Stimulated activated CD8-positive, alpha-beta memory T cell treated with anti-CD3 and anti-CD28 coated beads, Interleukin-4, amount 100 ng/mL, for 48 hours (primary cell): ENCODE measurements at regions not wholly inside any gene's neighbourhood (a gene's known extent, or its start where the extent isn't known, plus 50 kb on each side); places are given as distances from the start of the nearest gene placed in this dataset.
"Not testable (repeated sequence)": the region's sequence is repeated elsewhere in the genome, so short reads cannot be mapped to it uniquely, and the experiment has no call there.

ENCODE experiments used
- DNase-seq: peaks from one replicate; pipeline ENCODE4 v3.0.0-alpha.2; 2020

DNA sequence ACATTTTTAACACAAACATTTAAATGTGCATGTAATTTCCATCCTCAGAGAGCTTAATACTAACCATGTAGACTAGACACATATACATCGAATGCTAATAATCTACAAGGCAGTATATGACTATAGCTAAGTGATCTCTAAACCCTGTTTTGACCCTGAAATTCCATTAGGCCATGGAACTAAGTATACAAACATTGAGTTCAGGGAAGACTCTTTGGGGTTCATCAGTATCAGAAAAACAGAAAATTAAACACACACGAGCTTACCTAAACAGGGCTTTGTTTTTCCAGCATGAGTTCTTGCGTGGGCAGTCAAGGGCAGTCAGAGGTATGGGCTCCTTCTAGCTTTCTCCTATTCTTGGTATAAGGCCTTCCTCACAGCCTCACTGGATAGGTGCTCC lies 106.0 kb upstream of the COPS8 start:
- no peak for DNase-seq

DNA sequence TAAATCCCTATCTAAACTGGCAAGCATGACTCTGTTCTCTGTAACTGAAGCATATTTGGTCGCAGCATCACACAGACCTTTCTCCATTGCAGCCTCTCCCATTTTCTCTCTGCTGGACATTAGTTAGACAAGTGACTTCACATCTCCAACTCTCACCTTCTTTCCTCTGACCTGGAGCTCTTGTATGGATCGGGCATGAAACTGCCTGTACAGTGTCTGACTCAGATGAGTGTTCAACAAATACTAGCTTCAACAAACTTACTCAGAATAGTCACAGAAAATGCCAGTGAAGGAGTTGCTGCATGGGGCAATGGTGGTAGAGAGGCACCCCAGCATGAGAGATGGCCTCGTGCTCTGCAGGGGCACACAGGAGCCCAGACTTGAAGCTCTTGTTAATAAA lies 104.7 kb upstream of the COPS8 start:
- DNase-seq, result no peak

DNA sequence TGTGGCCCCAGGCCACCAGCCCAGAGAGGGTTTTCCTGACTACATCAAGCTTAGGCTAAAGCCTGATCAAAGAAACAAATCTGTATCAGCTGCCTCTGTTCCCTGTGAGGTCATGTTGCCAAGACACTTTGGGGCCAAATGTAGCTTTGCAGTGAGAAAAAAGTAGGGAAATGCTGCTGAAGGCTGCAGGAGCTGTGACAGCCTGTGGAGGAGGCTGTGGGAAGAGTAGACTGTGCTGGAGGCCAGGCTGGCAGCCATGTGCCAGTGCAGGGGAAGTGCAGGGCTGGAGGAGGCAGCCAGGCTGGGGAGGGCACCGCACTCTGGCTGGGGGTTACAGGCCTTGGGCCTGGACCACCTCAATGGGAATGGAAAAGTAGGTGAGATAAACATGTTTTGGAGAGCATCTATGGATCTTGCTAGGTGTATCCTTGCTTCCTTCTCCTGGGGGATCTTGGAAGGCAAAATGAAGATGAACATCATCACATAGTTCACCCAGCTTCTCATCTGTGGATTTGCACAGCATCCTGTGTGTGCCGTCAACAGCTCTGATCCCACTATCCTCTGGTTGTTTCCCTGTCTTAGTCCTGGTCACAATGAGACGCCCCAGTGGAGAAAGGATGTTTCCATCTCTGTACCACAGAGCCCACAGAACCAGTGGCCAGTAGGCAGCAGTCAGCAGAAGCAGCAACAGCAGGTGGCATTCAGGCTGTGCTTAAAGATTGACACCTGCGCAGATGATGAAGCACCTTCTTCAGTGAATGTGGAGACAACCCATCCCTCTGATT lies 103.8 kb upstream of the COPS8 start:
- DNase-seq, result no peak

DNA sequence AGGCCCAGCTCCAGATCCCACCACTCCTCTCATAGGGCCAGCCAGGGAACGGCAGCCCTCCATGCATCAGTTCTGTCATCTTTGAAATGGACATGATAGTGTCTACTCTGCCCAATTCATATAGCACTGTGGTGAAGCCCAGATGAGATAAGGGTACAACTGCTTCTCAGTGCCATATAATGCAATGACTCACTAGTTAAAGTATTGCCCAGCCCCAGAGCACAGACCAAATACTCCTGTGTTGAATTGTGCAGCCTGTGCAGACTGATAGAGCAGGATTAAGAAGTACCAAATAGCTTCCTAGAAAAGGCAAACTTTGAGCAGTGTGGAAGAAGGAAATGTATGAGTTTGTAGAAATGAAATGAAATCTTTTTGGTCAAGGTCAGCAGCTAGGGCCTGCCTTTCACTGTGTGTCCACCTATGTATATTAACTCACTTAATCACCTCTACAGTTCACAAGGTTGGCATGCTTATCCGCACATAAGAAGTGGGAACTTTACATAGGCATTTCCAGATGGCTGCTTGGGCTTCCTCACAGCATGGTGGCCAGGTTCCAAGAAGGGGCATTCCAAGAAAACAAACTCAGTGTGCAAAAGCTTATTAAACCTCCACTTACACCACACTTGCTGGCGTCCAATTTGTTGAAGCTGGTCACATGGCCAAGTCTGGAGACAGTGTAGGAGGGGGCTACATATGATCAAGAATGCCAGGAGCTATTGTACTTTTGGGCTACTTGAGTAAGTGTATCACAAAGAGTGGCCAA lies 102.8 kb upstream of the COPS8 start:
- no peak for DNase-seq

DNA sequence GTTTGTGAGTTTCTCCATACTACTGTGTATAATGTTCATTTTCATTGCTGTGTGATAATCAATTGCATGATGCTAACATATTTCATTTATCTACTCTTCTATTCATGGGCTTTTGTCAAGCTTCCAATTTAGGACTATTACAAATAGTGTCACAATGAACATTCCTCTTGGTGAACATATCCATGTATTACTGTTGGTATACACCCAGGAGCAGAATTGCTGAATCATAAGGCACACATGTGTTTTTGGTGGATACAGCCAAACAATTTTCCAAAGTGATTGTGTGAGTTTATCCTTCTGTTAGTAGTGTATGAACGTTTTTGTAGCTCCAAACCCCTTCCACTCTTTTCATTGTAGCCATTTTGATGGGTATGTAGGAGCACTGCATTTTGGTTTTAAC lies 101.6 kb upstream of the COPS8 start:
- no peak for DNase-seq

DNA sequence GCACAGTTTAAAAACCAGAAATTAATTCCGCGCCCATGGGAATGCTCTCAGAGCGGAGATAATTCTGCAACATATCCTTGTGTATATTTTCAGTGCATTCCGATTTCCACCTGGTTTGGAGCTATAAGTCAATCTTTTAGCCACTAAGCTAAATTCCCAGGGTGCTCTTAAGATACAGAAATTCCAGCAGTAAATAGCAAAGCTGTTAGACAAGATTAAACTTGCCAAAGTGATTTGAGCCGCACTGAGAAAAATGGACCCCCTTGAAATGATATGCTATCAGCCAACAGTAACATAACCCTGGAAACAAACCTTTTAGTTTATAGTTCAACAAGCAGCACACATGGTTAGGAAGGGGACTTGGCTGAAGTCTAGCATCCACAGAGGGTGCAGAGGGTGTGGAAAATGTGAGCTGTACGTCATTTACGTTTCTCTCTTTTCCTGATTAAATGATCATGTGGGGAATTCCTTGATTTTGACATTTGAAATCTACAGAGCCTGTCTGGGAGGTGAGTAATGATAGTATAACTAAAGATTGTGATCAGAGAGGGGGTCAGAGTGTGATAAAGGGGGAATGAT lies 99.8 kb upstream of the COPS8 start:
- no peak for DNase-seq

DNA sequence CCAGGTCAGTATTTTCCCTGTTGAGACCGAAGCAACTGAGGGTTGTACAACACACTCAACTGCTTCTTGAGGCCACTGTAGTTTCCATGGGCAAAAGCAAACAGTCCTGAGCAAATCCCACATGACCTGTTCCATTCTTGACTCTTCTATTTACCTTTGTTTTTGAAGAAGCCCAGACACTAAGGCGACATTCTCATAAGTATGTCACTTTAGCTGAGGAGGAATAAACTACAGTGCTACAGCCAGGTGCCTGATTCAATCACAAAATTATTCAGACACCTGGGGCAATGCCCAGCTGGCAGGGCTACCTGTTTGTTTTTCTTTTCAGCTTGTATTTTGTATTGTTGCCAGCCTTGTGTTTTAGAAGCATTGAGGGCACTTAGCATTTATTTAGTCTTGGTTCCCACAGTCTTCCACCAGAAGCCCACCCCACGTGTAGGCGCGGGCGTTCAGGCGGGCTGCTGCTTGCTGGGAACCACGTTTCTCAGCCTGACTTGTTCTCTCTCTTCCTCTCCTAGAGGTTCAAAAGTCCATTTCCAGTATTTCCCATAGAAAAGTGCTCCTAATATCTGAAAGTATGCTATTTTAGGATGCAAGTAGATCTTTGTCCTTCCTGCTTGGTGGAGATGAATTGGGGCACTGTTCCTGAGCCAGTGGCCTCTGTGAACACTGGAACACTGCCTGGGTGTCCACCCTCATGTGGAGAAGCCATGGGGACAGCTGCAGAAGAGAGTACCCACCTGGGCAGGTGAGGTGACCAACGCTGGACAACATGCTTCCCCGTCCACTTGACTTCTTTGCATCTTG lies 99.0 kb upstream of the COPS8 start:
- DNase-seq, result no peak

DNA sequence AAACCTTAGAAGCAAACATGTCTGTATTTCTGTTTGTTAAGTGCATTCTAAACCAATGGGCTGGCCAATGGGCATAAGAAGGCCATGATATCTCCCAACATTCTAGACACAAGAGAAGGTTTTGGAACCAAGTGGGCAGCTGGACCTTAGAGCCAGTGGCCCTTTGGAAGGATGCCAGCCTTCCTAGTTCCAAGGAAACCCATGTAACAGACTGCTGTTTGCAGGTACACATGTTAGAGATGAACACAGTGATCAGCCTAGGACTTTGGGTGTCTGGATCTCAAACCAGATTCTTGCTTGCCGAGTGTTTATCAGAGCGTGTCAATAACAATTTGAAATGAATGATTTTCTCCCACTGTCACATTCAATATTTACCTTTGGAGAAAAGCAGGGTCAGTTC lies 97.5 kb upstream of the COPS8 start:
- no peak for DNase-seq

DNA sequence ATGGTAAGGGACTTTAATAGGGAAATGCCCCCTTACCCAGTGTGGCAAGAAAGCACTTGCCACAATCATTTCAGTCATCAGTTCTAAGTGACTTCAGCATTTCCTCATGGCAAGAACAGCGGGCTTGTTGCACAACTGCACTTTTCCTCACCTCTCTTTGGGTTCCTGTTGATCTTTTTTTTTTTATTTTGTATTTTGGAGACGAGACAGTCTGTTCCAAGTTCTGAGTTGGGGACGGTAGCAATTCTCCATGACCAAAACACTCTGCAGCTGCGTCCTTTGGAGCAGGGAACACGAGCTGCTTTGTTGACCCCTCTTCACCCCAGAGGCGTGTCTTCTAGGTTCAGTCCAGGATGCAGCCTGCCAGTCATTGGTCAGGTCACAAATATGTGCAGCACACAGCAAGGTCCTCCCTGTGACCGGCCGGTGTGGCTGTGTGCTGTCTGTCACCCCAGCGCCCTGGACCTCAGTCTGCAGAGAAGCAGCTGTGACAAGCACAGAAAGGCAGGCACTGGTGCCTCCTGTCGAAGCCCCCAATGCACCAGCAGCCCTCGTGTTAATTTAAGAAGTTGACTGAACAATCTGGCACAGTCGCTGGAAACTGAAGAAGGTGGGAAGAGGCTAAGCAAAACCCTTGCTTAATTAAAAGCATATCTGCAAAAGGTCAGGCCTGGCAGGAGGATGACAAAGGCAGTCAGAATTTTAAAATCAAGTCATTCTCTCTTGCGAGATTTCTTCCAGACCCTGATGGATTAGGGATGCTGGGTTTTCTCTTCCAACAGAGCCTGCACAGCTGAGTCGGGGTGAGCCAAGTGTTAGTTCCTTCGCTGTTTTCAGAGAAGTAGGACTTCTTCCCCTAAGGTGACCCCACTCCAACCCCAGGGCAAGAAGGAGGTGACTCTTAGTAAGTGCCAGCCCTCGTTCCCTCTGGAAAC lies 96.7 kb upstream of the COPS8 start:
- no peak for DNase-seq

DNA sequence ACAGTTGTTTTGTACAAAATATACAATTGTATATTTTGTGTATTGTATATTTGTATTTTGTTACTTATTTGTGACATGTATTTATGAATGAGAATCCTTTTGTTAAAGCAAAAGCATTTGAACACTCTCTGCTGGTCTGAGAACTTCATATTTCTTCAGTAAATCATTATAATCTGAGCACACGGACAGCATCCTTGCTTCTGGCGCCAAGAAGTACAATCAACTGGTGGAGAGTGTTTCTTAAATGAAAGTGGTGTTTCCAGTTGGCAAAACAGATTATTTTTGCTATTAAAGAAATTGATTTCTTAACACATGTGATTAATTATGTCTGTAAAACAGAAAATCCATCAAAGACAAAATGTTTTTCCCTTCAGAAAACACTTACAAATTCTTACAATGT lies 95.1 kb upstream of the COPS8 start:
- DNase-seq, result no peak

DNA sequence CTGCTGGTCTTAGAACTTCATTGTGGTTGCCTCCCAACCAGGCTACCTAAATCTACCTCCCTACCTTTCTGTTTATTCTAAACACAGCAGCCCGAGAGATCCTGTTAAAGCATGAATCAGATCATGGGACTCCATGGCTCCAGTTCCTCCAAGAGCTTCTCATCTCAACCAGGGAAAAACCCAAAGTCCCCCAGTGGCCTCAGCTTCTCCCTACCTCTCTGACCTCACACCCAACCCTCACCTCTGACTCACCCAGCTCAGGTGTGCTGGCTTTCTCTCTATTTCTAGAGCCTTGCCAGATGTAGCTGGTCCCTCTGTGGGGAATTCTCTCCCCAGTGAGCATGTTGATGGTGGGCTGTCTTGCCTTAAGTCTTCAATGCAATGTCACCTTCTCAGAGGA lies 93.8 kb upstream of the COPS8 start:
- no peak for DNase-seq

DNA sequence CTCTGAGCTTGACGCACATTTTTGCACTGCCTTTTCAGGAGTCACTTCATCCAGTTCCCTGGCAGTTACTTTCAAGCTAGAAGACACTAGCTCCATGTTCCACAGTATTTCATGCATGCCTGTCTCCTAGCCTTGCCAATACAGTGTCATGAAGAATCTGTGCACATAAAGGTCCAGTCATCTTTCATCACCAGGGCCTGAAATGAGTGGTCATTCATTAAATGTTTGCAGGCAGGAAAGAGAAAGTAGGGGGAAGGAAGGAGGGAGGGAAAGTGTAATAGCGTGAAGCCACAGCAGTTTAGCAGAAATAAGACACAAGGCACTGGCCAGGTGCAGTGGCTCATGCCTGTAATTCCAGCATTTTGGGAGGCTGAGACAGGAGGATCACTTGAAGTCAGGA lies 92.4 kb upstream of the COPS8 start:
- DNase-seq, result no peak

DNA sequence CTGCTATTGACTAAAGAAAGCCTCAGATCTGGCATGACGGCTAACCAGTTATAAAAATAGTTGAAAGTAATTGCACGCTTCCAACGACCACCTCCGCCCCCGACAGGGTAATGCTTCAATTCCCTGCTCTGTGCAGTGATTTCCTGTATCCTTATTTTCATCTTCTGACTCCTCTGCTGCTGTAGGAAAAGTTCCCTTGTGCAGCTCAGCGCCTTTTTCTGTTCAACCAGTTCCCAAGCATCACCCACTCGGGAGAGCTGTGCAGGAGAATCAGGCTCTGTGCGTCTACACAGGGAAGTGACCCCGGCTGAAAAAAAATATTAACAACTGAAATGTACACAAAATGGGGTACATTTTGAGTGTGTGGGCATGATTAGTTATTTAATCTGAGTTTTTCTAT lies 91.3 kb upstream of the COPS8 start:
- no peak for DNase-seq

DNA sequence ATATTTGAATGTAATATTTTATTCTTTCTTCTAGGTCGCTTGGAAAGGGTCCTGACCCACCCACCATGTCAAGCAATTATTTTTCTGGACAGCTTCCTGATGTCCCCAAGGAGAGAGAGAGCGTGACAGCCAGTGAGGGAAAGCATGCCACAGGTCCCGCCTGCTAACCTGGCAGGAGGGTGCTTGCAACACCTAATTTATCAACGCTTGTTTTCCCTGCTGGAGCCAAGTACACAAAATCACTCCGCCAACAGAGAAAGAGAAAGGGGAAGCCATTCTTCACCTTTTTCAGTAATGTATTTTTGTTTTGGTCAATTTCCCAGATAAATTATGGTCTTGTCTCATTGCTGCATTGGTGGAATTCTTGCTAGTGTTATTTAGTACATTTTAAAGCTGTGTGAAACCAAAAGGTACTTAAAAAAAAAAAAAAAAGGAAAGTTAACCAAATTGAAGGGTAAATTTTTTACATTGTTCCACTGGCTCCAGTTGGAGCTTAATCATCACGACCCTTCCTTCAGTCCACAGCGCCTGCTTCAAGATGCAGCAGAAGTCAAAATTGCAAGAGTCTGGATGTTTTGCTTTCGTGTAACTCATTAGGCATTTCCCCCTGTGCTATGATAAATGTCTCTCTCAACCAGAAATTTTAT lies 88.5 kb upstream of the COPS8 start:
- DNase-seq, result no peak

DNA sequence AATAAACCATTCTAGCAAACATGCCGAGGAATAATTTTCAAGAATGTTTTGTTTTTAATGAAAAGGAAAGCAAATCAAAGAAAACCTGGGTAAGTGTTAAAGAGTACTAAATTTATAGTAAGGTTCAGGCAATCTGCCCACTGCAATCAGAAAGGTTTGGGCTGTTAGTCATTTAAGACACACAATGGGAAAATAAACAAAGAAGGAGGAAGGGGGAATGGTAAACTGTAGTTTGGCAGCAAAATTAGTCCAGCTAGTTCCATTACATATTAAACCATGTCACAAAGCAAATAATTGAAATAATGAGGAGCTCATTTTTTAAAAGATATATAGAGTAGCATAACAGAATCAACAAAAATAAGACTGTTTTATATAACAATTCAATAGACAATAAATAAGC lies 87.5 kb upstream of the COPS8 start:
- DNase-seq, result no peak

DNA sequence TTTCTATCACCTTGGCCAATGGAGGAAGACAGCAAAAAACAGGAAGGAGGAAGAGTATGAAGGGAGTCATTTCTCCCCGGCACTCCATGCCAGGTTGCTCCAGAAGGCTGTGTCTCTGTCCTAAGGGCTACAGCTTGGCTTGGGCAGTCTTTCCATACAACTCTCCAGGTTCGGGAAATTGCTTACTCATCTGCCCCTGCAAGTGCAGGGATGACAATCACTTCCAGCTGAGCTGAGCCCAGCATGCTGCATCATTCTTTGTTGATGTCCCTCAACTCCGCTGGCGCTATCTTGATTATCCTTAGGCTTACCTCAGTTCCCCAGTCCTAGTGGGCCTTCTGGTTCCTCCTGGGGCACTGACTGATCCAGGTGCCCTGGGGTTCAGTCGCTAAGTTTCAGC lies 86.9 kb upstream of the COPS8 start:
- no peak for DNase-seq

DNA sequence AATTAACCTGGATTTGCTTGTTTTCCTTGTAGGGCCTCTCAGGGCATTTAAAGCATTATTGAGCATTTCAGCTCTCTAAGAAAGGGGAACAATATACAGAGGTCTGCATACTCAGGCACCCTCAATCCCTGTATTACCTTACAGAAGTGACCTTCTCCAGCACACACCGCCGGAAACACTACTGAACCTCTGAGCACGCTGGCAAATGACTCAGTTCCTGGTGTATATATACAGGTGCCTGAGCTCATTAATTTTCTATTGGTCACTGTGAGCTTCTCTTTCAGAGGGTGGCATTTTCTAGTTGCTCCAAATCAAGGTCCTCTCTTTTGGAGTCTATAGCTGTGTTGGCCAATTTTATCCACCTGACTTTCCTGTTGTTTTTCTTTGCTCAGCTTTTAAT lies 85.2 kb upstream of the COPS8 start:
- DNase-seq, result no peak

DNA sequence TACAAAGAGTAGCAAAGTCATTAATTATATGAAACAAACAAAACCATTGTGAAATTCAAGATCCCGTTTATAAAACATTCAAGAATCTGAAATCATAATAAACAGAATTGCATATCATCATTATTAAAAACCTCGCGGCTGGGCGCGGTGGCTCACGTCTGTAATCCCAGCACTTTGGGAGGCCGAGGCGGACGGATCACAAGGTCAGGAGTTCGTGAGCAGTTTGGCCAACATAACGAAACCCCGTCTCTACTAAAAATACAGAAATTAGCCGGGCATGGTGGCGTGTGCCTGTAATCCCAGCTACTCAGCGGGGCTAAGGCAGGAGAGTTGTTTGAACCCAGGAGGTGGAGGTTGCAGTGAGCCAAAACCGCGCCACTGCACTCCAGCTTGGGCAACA lies 80.3 kb upstream of the COPS8 start:
- DNase-seq, result not testable (repeated sequence)

DNA sequence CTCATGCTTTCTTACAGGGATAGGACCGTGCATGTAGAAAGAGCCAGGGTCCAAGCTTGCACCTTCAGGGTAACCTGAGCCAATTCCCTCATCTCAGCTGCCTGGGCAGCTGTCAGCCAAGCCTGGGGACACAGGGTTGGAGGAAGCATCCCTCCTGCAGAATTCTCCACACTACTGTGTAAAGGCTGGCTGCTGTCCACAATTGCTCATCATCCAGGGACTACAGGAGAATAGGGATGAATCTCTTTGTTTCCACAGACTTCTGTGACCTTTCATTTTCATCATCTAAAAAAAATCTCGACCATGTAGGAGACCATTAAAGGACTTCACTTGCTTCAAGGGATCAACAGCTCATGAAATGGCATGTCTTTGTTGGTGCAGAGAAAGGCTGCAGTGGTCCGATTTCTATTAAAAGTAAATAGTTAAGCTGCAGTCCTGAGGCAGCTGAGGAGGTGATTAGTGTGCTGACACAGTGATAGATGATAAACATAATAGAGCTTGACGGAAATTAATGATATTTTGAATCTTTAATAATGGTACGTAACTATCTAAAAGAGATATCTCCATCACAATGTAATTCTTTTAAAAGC lies 74.4 kb upstream of the COPS8 start:
- no peak for DNase-seq

DNA sequence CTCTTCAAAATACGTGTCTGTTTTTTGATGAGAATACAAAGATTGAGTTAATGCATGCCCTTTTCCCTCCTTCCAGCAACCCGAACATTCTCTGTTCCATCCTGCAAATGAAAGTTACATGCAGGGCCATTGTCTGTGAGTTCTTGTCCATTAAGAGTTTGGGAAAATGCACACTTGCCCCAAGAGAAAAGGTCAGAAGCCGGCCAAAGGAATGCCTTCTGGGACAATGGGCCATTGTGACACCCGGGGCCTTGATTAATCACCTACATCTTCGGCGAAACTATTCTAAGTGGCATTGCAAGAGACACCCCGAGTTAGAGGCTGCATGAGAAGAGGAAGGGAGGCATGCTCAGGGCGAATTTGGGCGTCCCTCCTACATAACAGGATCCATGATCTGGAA lies 73.7 kb upstream of the COPS8 start:
- no peak for DNase-seq

DNA sequence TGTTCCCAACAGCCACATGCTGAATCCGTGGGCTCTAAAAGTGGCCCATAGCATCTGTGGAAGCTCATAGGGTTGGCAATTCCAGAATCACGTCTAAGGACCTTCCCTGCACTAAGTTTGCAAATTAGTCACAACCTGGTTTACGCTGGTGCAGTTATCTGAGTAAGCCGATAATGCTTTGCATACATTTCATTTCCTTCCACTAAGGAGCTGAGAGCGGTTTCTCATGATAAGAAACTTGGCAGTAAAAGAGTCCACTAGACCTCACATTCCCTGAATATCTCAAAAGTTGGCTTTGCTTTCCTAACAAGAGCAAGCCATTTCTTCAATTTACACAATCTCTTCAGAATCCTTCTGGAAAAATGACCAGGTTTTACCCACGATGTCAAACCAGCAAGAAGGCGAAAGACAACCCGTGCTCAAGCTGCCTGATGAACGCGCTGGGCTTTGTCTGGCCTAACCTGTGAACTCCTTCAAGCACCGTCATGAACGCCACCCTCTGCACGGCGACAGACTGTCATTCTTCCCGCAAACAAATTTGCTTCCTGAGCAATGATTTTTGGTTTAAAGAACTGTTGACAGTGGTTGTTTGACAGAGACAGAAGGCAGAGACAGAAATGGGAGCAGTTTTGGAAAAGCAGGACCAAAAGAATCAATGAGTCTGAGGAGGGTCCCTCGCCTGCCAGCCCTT lies 73.0 kb upstream of the COPS8 start:
- no peak for DNase-seq
